Breast epithelium (tissue), 4 donors: ENCODE measurements at regions not wholly inside any gene's neighbourhood (a gene's known extent, or its start where the extent isn't known, plus 50 kb on each side); places are given as distances from the start of the nearest gene placed in this dataset.
A peak's percentile ranks its signal among the peaks of the same experiment; 100 is the strongest.

ENCODE experiments used
- DNase-seq, 2 donors: peaks; one replicate each; pipeline ENCODE4 v3.0.0-alpha.2; 2019; ENCODE audit warnings: low spot score in 2 of 2
- H3K27ac ChIP-seq, 2 donors: fragments of 200-600 bp; sonication (generic) in 1 of 2; one replicate each; pipeline ENCODE4 v1.5.1; 2016 to 2019; ENCODE audit warnings: mild to moderate bottlenecking in 1 of 2
- H3K27me3 ChIP-seq, 2 donors: fragments of 200-600 bp; sonication (generic) in 1 of 2; one replicate each; pipeline versions ENCODE4 v1.5.1 to v1.6.0; 2017 to 2019; ENCODE audit warnings: control low read depth in 1 of 2, mild to moderate bottlenecking in 1 of 2
- H3K36me3 ChIP-seq: fragments of 200-600 bp; one replicate; pipeline ENCODE4 v1.5.1; 2019
- H3K4me1 ChIP-seq, 2 donors: fragments of 200-600 bp; sonication (generic); one replicate each; pipeline ENCODE4 v1.5.1; 2016 to 2019; ENCODE audit warnings: control low read depth in 1 of 2
- H3K4me3 ChIP-seq, 3 donors: fragments of 200-600 bp; sonication (generic); 1 replicate in 2 of 3; 2 replicates in 1 of 3; pipeline ENCODE4 v1.5.1; 2016 to 2019; ENCODE audit warnings: mild to moderate bottlenecking in 3 of 3, moderate library complexity in 2 of 3
- H3K9me3 ChIP-seq, 2 donors: fragments of 200-600 bp; sonication (generic) in 1 of 2; one replicate each; pipeline ENCODE4 v1.5.1; 2016 to 2019; ENCODE audit warnings: control low read depth in 1 of 2
- CTCF ChIP-seq, 3 donors: fragments of 450-650 bp; IDR thresholded peaks; one replicate each; pipeline ENCODE4 v1.5.1; 2016 to 2017; ENCODE audit warnings: antibody characterized with exemption in 3 of 3, mild to moderate bottlenecking in 3 of 3, moderate library complexity in 3 of 3
- POLR2A ChIP-seq: fragments of 450-650 bp; IDR thresholded peaks from one replicate; pipeline ENCODE4 v1.6.1; 2016; ENCODE audit warnings: antibody characterized with exemption, mild to moderate bottlenecking, moderate library complexity
- POLR2AphosphoS5 ChIP-seq, 3 donors: sonication (generic); formaldehyde crosslinking; IDR thresholded peaks; one replicate each; pipeline ENCODE4 v1.6.1; 2017; ENCODE audit warnings: antibody characterized with exemption in 3 of 3
- intact Hi-C: fragments of 100-400 bp; cut with DNase I; formaldehyde crosslinking; loops from one replicate; pipeline ENCODE4 v1.15.1; 2023; ENCODE audit warnings: low total_unique reads

- Histone ChIP-seq H3K9me3 (no peaks in the 10 kb centered on the region), H3K27ac (peak overlapping the region in 1 of 2 donors; percentile 38), H3K36me3 (no peaks in the 10 kb centered on the region), H3K4me3 (no peak overlapping the region), H3K4me1 (no peaks in the 10 kb centered on the region), H3K27me3 (no peaks in the 10 kb centered on the region)
- no peak for DNase-seq
- TF ChIP-seq CTCF (IDR thresholded peaks at IDR 0.05) (no peak), POLR2AphosphoS5 (IDR thresholded peaks at IDR 0.05) (no peak), POLR2A (no peak)
- intact Hi-C loops, result no loop called here
Observed at GRCh38 chr4:152100379-152101201, 339.8 kb upstream of the GATB start.

- intact Hi-C loops, result loop anchor here (1.0 kb wide), 1 partner anchor 31 kb away; no protein-coding TSS in a partner anchor
- TF ChIP-seq POLR2AphosphoS5 (IDR thresholded peaks at IDR 0.05) (no peak), POLR2A (no peak), CTCF (IDR thresholded peaks at IDR 0.05) (no peak)
- H3K27ac ChIP-seq, result peak overlapping the region in 1 of 2 donors; percentile 19
Observed at GRCh38 chr4:152099981-152100378, 339.2 kb upstream of the GATB start.

GRCh38 chr4:152099555-152099954 is 338.7 kb upstream of the GATB start:
- Histone ChIP-seq H3K27ac (peak overlapping the region in 1 of 2 donors; percentile 19), H3K4me1 (no peaks in the 10 kb centered on the region), H3K36me3 (no peaks in the 10 kb centered on the region), H3K4me3 (no peak overlapping the region), H3K27me3 (no peaks in the 10 kb centered on the region), H3K9me3 (no peaks in the 10 kb centered on the region)
- intact Hi-C loops, result loop anchor here (1.0 kb wide), 1 partner anchor 32 kb away; no protein-coding TSS in a partner anchor
- DNase-seq, result no peak
- TF ChIP-seq CTCF (IDR thresholded peaks at IDR 0.05) (no peak), POLR2A (no peak), POLR2AphosphoS5 (IDR thresholded peaks at IDR 0.05) (no peak)

More at GRCh38 chr4:152099981-152100378, 339.2 kb upstream of the GATB start:
- no peaks in the 10 kb centered on the region for H3K27me3 ChIP-seq
- no peak overlapping the region for H3K4me3 ChIP-seq
- no peaks in the 10 kb centered on the region for H3K36me3 ChIP-seq
- H3K4me1 ChIP-seq, result no peaks in the 10 kb centered on the region
- no peaks in the 10 kb centered on the region for H3K9me3 ChIP-seq
- no peak for DNase-seq

- H3K4me1 ChIP-seq, result no peaks in the 10 kb centered on the region
- no peaks in the 10 kb centered on the region for H3K27me3 ChIP-seq
- H3K27ac ChIP-seq, result no peak overlapping the region
- no peak for TF ChIP-seq POLR2A
- TF ChIP-seq CTCF (IDR thresholded peaks at IDR 0.05), result no peak
- TF ChIP-seq POLR2AphosphoS5 (IDR thresholded peaks at IDR 0.05), result no peak
- H3K36me3 ChIP-seq, result no peaks in the 10 kb centered on the region
- no peak overlapping the region for H3K4me3 ChIP-seq
- intact Hi-C loops, result loop anchor here (1.0 kb wide), 1 partner anchor 32 kb away; no protein-coding TSS in a partner anchor
- no peaks in the 10 kb centered on the region for H3K9me3 ChIP-seq
- no peak for DNase-seq
Observed at GRCh38 chr4:152099061-152099425, 338.2 kb upstream of the GATB start.

- Histone ChIP-seq H3K36me3 (no peaks in the 10 kb centered on the region), H3K9me3 (no peaks in the 10 kb centered on the region), H3K4me3 (no peak overlapping the region), H3K27ac (no peak overlapping the region), H3K4me1 (no peaks in the 10 kb centered on the region), H3K27me3 (no peaks in the 10 kb centered on the region)
- peak in 1 of 2 donors; percentile 50 for DNase-seq
- intact Hi-C loops, result loop anchor here (1.0 kb wide), 1 partner anchor 33 kb away; no protein-coding TSS in a partner anchor
- TF ChIP-seq CTCF (IDR thresholded peaks at IDR 0.05), result no peak
- no peak for TF ChIP-seq POLR2A
- TF ChIP-seq POLR2AphosphoS5 (IDR thresholded peaks at IDR 0.05), result no peak
Observed at GRCh38 chr4:152098365-152099060, 337.7 kb upstream of the GATB start.
